Coronary artery (tissue), 2 donors: ENCODE measurements at regions not wholly inside any gene's neighbourhood (a gene's known extent, or its start where the extent isn't known, plus 50 kb on each side); places are given as distances from the start of the nearest gene placed in this dataset.

Source experiments
- DNase-seq: peaks from one replicate; pipeline ENCODE4 v3.0.0-alpha.2; 2017; ENCODE audit warnings: low spot score
- H3K27ac ChIP-seq, 2 donors: fragments of 200-600 bp; sonication (generic); one replicate each; pipeline ENCODE4 v1.5.1; 2016 to 2019
- H3K4me3 ChIP-seq: fragments of 200-600 bp; sonication (generic); 2 replicates; pipeline ENCODE4 v1.5.1; 2016; ENCODE audit warnings: mild to moderate bottlenecking, moderate library complexity
- CTCF ChIP-seq: fragments of 200-600 bp; sonication (generic); IDR thresholded peaks from one replicate; pipeline ENCODE4 v1.5.1; 2019; ENCODE audit warnings: antibody characterized with exemption

DNA sequence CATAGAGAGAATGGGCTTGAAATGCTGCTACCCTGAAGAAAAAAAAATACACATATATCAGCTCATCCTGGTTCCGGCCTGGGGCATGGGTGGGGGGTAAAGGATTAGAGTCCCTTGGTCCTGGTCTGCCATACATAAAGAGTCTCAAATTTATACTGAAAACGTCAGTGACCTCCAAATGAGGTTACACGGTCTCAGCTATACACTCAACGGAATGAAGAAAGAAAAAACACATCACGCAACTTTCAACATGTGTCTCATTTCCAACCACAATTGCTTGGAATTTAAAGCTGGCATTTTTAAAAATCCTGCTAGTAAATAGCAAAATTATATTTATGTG is 612.8 kb downstream of the MCTP2 start:
- TF ChIP-seq CTCF: no peak
- no peak for DNase-seq
- H3K4me3 ChIP-seq: peak overlapping the region; percentile 73
- peak overlapping the region; percentile 88 for H3K27ac ChIP-seq

GRCh38 chr15:94844538-94845389 is 613.4 kb downstream of the MCTP2 start:
- DNase-seq: no peak

DNA sequence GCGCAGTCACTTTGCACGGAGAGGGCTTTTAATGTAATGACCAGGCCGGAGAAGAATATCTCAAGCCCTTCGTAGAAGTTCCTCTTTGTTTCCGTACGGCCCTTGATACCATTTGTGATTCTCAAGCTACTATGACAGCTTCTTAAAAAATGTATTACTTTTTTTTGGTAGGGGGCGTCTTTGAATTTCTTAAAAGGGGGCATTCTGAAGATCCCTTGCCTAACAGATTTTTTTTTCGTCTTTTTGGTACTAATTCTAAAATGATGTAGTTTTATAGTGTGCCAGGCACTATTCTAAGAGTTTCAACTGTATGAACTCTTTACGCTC is 614.0 kb downstream of the MCTP2 start:
- no peak for TF ChIP-seq CTCF
- no peak for DNase-seq
- peak overlapping the region; percentile 73 for H3K4me3 ChIP-seq
- H3K27ac ChIP-seq: peak overlapping the region; percentile 88

More at GRCh38 chr15:94844538-94845389, 613.4 kb downstream of the MCTP2 start:
- TF ChIP-seq CTCF: no peak
- Histone ChIP-seq H3K27ac (peak overlapping the region; percentile 88), H3K4me3 (peak overlapping the region; percentile 73)

GRCh38 chr15:94847325-94847724 is 616.0 kb downstream of the MCTP2 start:
- no peak for TF ChIP-seq CTCF
- DNase-seq: no peak
- H3K27ac ChIP-seq: no peak overlapping the region
- H3K4me3 ChIP-seq: no peak overlapping the region

DNA sequence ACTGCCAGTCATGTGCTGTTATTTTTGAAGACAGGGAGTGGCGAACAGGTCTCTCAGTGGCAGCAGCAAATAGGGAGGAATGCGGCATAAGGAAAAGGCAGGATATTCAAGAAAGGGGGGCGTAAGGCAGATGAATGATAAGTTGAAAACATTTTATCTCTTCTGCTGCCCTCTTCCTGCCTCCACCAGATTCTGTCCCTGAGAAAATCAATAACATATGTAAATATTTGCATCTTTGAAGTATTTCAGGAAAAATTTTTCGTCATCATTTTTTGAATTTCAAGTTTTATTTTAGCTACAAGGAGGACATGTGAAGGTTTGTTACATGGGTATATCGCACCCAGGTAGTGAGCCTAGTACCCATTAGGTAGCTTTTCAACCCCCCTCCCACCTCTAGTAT is 616.7 kb downstream of the MCTP2 start:
- Histone ChIP-seq H3K4me3 (no peak overlapping the region), H3K27ac (no peak overlapping the region)
- no peak for TF ChIP-seq CTCF
- DNase-seq: no peak

- no peak overlapping the region for H3K27ac ChIP-seq
- no peak for DNase-seq
- no peak for TF ChIP-seq CTCF
- H3K4me3 ChIP-seq: no peak overlapping the region
These were observed 623.7 kb downstream of the MCTP2 start for GRCh38 chr15:94855018-94855408.
